GM21529 (cell line): ENCODE measurements at regions not wholly inside any gene's neighbourhood (a gene's known extent, or its start where the extent isn't known, plus 50 kb on each side); places are given as distances from the start of the nearest gene placed in this dataset.

Experiments used
- ATAC-seq: cut with Tn5 transposase; IDR thresholded peaks from one replicate; pipeline ENCODE4 v1.9.1; 2021; ENCODE audit not compliant: unreplicated experiment

DNA sequence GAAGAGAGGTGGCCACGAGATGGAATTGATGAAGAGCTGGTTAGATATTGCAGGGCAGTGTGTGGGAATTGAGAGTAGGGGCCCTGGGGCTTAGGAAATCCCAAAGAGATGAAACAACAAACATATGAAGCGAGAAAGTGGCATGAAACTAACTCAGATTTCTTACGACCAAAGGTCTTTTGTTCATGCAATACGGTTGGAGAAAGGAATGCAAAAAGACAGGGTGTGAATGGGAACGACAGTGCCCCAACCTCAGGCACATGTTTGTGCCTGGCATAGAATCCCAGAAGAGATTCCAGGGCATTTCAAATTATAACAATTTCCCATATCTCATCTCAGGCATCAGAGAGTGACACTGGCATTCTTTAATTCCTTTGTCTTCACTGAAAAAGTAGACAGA is 199.2 kb downstream of the ACTL7B start:
- no peak for ATAC-seq

DNA sequence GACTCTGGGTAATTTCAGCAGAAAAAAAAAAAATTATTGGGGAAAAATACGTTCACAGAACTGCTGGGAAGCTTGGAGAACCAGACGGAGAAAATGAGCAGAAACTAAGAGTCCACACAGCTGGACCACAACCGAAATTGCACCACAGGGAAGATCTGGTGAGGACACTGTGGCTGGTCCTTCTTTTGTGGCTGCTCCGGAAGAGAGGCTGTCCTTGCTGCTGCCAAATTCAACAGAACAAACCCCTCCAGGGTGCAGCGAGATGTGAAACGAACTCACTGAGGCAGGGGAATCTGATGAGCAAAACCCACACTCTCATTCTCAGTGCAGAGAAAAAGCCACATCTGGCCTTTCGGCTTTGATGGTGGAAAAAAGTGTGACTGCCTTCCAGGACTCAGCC is 200.0 kb downstream of the ACTL7B start:
- no peak for ATAC-seq

DNA sequence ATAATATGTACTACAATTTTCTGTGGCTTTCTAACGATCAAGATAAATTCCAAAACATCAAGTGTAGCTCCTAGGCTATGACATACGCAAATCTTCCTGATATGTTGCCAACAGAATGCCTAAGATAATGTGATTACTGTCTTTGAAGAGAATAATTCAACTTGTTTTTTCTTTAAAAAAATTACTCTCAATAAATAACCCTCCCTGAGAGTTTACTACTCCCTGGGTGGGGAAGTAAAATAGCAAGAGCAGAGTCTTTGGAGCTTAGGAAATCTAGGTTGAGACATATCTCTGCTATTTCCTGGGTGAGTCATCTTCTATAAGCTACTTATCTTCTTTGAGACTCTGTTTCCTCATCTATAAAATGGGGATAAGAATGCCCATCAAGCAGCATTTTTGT is 201.2 kb downstream of the ACTL7B start:
- no peak for ATAC-seq

DNA sequence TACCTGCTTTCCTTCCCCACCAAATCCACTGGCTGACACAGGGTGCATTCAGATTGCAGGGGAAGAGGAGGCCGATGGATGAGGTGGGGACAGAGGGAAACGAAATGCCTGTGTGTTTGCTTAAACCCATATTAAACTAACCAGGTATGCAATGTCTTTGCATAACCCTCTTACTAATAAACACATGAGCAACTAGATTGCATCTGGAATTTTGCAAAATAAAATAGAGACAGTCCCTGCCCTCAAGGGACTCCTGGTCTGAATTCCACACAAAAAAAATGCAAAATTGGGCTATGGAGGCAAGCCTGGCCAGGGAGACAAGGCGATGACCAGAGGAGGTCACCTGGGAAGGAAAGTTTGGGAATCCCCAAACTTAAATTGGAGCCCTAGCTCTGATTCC is 202.9 kb downstream of the ACTL7B start:
- no peak for ATAC-seq

DNA sequence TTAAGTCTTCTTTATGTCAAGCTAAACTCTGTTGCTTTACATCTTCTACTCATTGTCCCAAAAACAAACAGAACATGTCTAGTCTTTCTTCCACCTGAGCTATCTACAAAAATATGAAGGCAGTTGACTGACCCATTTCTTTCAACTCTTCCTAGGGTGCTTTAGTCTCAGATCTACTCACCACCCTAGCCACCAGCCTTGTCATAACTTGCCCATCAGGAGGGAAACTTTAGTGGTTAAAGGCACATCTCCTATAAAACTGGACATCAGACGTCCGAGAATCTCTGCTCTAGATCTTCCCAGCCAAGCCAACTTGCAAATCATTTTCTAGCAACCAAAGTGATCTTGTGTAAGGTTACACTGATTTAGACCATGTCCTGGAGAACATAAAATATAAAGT is 205.0 kb downstream of the ACTL7B start:
- no peak for ATAC-seq

DNA sequence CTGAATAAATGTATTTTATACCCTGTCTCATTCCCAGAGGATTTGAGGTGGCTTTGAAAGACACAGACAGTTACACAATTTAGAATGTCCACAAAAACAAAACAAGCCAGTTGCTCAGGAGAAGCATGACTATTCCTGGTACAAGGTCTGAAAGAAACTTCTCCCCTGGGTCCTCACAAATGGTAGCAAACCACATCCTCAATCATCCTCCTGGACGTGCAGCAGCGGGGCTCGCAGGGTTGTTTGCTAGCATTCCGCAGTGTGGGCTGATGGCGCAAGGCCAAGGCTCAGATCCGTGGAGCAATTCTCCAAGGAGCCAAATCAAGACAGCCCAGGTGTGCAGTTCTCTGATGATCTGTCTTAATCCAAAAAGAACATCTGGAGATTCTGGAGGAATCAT is 210.3 kb downstream of the ACTL7B start:
- ATAC-seq, result no peak

DNA sequence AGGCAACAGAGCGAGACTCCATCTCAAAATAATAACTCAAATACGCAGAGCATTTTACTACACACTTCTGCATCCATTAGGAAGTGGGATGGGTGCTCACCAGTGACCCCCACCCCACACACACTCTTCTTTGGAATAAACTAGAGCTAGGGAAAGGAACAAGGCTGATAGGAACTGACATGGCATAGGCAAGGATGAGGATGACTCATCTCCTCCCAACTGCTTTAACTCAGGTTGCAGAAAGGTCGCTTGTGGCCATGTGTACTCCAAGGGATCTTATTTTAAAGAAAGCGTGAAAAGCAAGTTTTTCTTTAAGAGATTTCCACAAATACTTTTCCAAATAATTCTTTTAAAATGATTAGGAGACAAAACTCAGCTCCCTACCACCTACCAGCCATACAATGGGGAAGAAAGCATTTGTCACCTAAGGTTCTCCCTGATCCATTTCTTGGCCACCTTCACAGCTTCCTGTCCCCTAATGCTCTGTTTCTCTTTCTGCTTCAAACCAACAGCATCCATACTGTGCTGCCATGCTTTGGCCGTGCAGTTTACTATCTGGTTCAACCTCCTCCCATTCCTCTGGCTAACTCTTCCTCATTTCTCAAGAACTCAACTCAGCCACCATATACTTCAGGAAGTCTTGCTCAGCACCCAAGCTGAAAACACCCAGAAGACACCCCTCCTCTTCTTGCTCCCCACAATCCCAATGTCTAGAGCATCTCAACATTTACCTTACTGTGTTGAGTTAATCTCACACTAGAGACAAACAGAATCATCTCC is 211.9 kb downstream of the ACTL7B start:
- no peak for ATAC-seq

DNA sequence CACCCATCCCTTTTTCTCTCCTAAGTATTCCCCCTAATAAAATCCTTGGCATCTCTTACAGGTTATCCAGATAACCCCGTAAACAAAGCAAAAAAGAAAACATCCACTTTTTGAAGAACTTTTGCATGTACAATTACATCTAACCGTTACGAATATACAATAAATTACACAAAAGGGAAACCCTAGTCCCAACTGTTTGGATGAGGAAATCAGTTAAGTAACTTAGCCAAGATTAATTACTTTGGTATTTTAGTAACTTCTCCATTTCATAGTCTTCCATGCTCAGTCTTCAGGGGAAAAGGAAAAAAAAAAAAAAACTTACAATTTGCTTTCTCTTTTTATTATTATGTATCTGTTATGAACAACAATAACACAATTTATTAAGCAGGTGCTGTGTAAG is 212.9 kb downstream of the ACTL7B start:
- no peak for ATAC-seq

DNA sequence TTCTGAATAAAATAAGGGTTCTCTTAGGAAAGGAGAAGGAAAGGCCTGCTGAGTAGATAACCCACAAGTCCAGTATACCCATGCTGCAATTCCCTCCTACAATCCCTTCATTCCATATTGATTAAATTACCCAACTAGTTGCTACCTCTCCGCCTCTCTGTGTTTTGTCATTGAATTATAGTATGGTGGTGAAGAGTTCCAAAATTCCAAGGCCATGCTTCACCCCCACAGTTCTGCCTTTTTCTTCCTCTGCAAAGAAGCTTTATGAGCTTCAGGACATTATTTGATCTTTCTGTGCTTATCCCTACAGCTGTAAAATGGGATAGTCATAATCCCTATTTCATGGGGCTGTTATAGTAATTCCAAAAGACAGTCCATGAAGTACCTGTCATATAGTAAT is 215.6 kb downstream of the ACTL7B start:
- ATAC-seq, result no peak

DNA sequence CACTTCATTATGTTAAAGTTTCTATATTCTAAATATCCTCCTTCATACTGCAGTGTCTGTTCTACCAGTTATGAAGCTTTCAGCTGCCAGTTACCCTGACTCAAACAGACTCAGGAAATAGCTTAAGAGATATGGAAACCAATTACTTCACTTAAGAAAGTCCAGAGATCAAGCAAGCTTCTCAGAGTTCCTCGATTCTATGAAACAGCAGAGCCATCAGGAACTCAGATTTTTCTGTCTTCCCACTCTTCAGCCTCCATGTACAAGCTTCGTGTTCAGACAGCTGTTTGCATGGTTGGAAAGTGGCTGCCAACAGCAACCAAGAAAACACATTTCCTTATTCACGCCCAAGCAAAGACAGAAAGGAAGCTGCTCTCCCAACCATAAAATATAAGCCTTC is 216.1 kb downstream of the ACTL7B start:
- no peak for ATAC-seq

DNA sequence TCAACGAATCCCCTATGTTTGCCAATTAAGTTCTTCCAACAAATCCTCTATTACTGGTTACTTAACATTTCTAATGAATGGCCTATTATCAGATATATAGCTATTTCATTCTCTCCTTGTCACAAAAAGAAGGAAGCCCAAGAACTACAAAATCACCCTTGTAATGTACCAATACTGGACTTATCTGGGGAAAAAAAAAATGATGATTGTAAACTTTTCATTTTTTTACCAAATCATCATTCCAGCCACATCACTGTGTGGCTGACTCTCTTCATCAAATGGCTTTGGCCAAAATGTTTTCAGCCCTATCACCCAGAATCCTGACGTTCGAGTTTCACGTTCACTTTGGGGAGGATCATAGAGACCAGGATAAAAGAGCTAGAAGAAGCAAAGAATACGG is 216.7 kb downstream of the ACTL7B start:
- no peak for ATAC-seq

DNA sequence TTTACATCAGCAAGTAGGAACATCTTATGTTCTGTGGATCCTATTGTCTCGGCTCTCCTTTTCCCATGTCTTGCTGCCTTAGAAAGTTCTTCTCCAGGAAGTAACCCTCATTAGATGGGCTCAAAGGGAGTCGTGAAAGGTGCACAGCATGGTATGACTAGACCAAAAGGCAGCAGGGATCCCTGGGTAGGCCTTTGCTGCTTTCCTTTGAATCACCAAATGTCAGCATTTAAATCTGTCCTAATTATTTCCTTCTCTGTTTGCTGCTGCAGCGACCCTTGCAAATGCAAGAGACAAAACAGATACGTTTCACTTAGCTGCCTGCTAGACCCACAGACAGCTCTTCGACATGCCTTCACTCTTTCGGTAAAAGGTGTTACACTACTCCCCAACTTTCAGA is 218.4 kb downstream of the ACTL7B start:
- ATAC-seq, result no peak

DNA sequence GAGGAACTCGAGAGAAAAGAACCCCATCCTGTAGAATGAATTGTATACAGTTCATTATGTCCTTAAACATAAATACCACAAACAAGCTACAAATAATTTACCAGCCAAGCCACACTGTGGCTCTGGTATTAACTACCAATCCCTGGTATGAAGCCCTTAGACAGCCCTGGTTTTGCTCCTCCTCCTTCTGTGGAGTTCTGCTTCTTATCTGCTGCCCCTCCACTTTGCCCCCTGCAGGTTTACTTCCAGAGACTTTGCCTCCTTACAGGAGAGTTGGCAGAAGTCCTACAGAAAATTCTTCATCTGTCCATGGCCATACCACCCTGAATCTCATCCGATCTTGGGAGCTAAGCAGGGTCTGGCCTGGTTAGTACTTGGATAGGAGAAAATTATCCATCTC is 219.8 kb downstream of the ACTL7B start:
- no peak for ATAC-seq

DNA sequence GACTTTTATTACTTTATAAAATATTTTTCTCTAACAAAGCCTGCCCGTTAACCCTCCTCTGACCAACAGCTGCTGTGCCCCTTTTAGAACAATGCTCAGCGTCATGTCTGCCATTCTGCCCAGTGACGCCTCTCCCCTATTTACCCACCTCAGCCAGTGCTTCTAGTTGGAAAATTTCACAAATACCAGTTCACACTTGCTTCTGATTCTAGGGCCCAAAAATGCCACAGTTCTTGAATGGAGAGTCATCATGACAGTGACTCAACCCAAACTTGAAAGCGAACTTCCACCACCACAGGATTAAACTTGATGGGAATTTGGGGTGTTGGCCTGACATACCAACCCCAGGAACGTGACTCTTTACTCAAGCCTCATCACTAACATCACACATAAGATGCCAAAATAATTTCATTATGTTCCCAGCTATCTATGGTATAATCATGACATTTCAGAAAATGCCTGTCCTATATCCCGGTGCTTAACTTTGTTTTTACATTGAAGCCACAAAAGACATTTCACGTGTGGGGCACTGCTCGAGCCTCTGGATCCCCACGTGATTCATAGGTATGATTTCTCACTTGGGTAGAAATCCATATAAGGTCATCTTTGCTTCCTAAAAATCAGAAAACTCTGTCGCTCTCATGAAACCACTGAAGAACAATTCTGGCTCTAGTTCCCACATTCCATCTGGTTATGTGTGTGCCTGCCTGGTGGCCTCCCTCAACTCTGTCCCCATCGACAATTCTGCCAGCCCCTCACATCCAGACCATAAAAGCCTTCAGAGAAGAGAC is 220.9 kb downstream of the ACTL7B start:
- ATAC-seq, result no peak

DNA sequence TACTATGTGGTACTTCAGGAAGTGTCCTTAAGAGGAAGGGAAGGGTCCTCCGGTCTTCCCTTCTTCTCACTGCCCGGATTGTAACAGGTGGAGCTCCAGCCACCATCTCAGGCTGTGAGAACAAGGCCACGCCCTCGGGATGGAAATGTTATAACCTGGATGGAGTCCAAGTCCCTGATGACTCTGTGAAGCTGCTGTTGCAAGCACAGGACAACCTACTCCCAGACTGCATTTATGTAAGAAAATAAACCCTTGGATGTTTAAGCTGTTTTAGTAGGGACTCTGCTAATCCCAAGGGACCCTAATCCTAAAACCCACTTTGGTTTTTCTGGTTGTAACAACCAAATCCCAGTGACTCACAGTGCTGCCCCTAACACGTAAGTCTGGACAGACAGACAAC is 221.6 kb downstream of the ACTL7B start:
- ATAC-seq, result no peak

DNA sequence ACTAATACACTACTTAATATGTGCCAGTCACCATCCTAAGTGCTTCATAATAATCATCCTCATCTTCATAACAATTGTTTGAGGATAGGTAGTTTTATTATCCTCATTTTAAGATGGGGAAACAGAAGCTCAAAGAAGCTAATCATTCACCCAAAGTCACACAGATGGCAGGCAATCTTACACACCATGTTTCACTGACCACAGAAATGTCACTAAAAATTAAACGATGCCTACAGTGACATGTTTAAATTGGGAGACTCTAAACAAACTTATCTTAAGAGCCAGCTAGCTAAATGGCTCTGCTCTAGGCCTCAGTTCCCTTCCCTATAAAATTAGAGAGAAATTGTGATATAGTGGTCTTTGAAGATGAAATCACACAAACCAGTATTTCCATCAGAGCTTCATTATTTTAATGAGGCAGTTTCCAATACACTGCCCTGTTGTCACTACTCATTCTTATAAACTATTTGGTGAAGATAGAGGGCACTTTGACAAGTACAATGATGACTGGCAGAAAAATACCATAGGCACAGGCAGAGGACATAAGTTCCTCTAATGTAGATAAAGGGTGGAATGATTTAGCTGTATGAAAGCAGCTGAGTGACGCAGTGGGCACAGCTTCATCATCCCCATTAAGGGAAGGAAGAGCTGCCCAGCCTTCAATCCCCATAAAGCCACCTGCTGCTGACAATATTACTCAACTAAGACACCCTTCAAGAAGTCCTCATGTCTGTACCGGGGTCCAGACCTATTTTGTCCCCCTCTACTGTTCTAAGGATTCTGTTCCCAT is 224.1 kb downstream of the ACTL7B start:
- ATAC-seq, result no peak

DNA sequence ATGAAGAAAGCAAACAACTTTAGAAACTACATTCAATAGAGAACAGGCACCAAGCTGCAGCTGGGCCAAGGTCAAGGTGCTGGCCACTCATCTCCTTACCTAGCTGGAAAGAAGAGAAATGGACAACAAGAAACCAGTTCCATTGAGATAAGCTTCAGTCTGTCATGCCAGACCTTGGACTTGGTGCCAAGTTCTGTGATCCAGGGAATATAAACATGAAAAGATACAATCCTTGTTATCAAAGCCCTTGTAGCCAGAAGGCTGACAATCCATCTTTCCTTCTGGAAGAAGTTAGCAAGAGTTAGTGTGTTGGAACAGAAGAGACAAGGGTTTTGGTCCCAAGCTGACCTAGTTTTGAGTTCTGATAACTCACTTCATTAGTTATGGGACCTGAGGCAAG is 227.5 kb downstream of the ACTL7B start:
- ATAC-seq, result no peak

DNA sequence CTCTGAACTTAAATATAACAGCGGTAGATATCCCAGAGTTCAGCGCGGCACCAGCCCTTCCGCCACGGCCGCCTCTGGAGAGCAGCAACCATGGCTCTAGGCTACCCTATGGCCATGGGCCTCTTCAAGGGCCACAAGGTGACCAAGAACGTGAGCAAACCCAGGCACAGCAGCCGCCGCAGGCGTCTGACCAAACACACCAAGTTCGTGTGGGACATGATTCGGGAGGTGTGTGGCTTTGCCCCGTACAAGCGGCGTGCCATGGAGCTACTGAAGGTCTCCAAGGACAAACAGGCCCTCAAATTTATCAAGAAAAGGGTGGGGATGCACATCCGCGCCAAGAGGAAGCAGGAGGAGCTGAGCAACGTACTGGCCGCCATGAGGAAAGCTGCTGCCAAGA is 229.0 kb downstream of the ACTL7B start:
- no peak for ATAC-seq

DNA sequence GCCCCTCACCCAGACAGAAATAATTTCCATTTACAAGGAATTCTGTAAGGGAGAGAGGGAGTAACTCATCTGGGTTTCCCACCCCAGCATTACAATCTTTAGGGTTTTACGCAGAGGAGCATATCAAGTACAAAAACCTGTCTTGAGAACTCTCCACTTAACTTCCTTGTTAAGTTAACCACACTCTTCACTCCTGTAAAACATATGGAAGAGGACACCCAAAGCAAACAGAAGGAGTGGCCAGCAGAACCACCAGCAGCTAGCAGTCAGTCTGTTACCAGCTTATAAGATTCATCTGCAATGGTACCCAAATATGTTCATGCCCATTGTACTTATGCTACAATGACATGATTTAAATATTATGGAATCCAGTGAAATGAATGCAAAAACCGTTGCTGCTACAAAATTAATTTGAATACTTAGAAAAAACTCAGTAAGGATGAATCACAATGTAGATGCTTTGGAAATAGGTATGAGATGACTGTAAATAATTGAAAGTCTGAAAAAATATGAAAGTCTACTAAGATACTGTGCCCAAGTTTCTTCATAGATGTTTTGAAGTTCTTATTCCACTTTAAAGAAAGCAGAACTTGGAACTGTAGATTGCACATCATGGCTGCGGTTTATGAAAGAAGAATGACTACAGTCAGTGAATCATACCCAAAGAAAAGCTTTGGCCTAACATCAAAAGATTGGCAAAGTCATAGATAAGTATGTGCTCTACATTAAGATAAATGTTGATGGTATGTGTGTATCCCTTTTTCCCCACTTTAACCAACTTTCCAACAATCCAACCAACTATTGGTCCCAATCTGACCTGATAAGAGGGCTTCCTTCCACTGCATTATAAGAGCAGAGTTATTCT is 233.6 kb downstream of the ACTL7B start:
- ATAC-seq, result no peak

DNA sequence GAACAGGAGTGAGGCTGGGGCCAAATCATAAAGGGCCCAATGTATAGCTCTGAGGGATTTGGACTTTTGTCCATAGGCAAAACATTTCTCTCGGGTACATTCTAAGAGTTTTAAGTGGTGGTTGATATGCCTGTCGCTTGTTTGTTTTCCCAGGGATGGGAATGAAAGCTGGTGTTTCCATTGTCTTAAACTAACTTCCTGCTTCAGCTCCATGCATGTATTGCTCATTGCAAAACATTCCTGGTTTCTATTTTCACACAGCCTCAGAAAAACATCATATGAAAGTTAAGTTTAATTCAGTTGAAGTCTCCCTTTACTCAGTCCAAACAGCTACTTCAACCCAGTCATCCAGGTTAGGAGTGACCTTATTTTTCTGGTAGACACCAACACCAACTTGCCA is 235.0 kb downstream of the ACTL7B start:
- no peak for ATAC-seq
